ENCODE measurements at regions not wholly inside any gene's neighbourhood (a gene's known extent, or its start where the extent isn't known, plus 50 kb on each side); places are given as distances from the start of the nearest gene placed in this dataset.

- TF ChIP-seq CEBPB (IDR thresholded peaks at IDR 0.05; ENCODE audit: low read depth, low read length), result no peak
- Histone ChIP-seq H3K27me3 (ENCODE audit: control insufficient read depth, insufficient read depth, low read length) (no peaks in the 10 kb centered on the region), H2BK20ac (ENCODE audit: low read depth, low read length) (no peak overlapping the region), H3K4me2 (ENCODE audit: low read depth, low read length) (no peak overlapping the region), H3K56ac (ENCODE audit: extremely low read depth, insufficient read depth, low read length) (no peak overlapping the region), H3K79me1 (ENCODE audit: low read depth in 1 of 2, low read length in 2 of 2) (no peaks in the 10 kb centered on the region), H3K9me1 (ENCODE audit: insufficient read depth, low read length) (no peaks in the 10 kb centered on the region), H2BK5ac (ENCODE audit: low read depth, low read length, poor library complexity, severe bottlenecking) (no peak overlapping the region), H3K14ac (replicated peaks; ENCODE audit: low read depth, low read length) (no peak overlapping the region), H2AK5ac (ENCODE audit: low read depth, low read length) (no peak overlapping the region), H4K8ac (ENCODE audit: low read depth in 2 of 2, low read length in 2 of 2) (no peak overlapping the region), H3K9ac (ENCODE audit: low read depth, low read length) (no peak overlapping the region), H4K20me1 (ENCODE audit: insufficient read depth, low read length) (no peaks in the 10 kb centered on the region), H3K4ac (ENCODE audit: low read depth, low read length) (no peak overlapping the region), H3K18ac (ENCODE audit: low read depth, low read length) (no peak overlapping the region), H4K5ac (ENCODE audit: low read depth, low read length) (no peak overlapping the region), H2BK15ac (ENCODE audit: low read depth, low read length) (no peak overlapping the region), H3K23ac (ENCODE audit: low read depth, low read length) (no peak overlapping the region), H3K4me3 (ENCODE audit: insufficient read depth, low read depth, low read length) (no peak overlapping the region), H2BK120ac (ENCODE audit: low read depth, low read length) (no peak overlapping the region), H2AK9ac (replicated peaks; ENCODE audit: low read depth, low read length, poor library complexity) (no peak overlapping the region), H4K91ac (ENCODE audit: insufficient read depth, low read depth, low read length) (no peak overlapping the region), H3K27ac (ENCODE audit: insufficient read depth, low read length) (no peak overlapping the region), H3K36me3 (ENCODE audit: control insufficient read depth, insufficient read depth, low read length) (no peaks in the 10 kb centered on the region), H2AFZ (replicated peaks; ENCODE audit: low read length, poor library complexity) (no peak overlapping the region), H3K9me3 (ENCODE audit: control insufficient read depth, insufficient read depth, low read length) (no peaks in the 10 kb centered on the region), H3K4me1 (ENCODE audit: control insufficient read depth, insufficient read depth, low read length) (no peaks in the 10 kb centered on the region)
- intact Hi-C loops (cut with micrococcal nuclease) (no loop called here), dilution Hi-C loops (cut with HindIII; ENCODE audit: low sequenced_read_pairs, unreplicated experiment) (no loop called here), in situ Hi-C loops (cut with MboI; ENCODE audit: low sequenced_read_pairs) (no loop called here)
- POLR2A ChIA-PET (ENCODE audit: unreplicated experiment), result no interaction called here
- ATAC-seq (ENCODE audit: low read depth) (no peak), DNase-seq (no peak)
- no CpG with 5 or more reads among the region's 4 CpGs for WGBS, 2 experiments (ENCODE audit: extremely low coverage in 2 of 2, insufficient read length in 1 of 2)
- no TSS peak for BruUV-seq (replicated peaks)
- CTCF ChIA-PET, result no interaction called here
These were observed 134.9 kb downstream of the C4orf33 start for GRCh38 chr4:129230846-129231245.

All from IMR-90 (cell line).